ENCODE measurements at regions not wholly inside any gene's neighbourhood (a gene's known extent, or its start where the extent isn't known, plus 50 kb on each side); places are given as distances from the start of the nearest gene placed in this dataset.

GRCh38 chr16:26330654-26331053 lies 638.9 kb downstream of the HS3ST4 start:
- DNase-seq: no peak
- no peaks in the 10 kb centered on the region for H3K9me3 ChIP-seq (ENCODE audit: severe bottlenecking)
- no peak overlapping the region for H3K4me3 ChIP-seq (ENCODE audit: low read depth, low read length)
- H3K27me3 ChIP-seq (ENCODE audit: insufficient read depth, low read depth, severe bottlenecking): no peaks in the 10 kb centered on the region
- H3K27ac ChIP-seq: no peak overlapping the region
- H3K36me3 ChIP-seq: no peaks in the 10 kb centered on the region
- no peak for TF ChIP-seq CTCF (IDR thresholded peaks at IDR 0.05; ENCODE audit: low read depth, low read length)

- DNase-seq: no peak
- H3K27ac ChIP-seq: no peak overlapping the region
Observed at GRCh38 chr16:26334218-26335111, 642.7 kb downstream of the HS3ST4 start.

GRCh38 chr16:26335236-26335853 lies 643.6 kb downstream of the HS3ST4 start:
- no peaks in the 10 kb centered on the region for H3K9me3 ChIP-seq (ENCODE audit: severe bottlenecking)
- DNase-seq: no peak
- H3K36me3 ChIP-seq: no peaks in the 10 kb centered on the region
- H3K27me3 ChIP-seq (ENCODE audit: insufficient read depth, low read depth, severe bottlenecking): no peaks in the 10 kb centered on the region
- no peak overlapping the region for H3K27ac ChIP-seq
- H3K4me3 ChIP-seq (ENCODE audit: low read depth, low read length): no peak overlapping the region
- no peak for TF ChIP-seq CTCF (IDR thresholded peaks at IDR 0.05; ENCODE audit: low read depth, low read length)

More at GRCh38 chr16:26334218-26335111, 642.7 kb downstream of the HS3ST4 start:
- H3K27me3 ChIP-seq (ENCODE audit: insufficient read depth, low read depth, severe bottlenecking): no peaks in the 10 kb centered on the region
- H3K4me3 ChIP-seq (ENCODE audit: low read depth, low read length): no peak overlapping the region
- H3K9me3 ChIP-seq (ENCODE audit: severe bottlenecking): no peaks in the 10 kb centered on the region
- no peaks in the 10 kb centered on the region for H3K36me3 ChIP-seq
- no peak for TF ChIP-seq CTCF (IDR thresholded peaks at IDR 0.05; ENCODE audit: low read depth, low read length)

- Histone ChIP-seq H3K27ac (no peak overlapping the region), H3K4me3 (ENCODE audit: low read depth, low read length) (no peak overlapping the region), H3K36me3 (no peaks in the 10 kb centered on the region), H3K9me3 (ENCODE audit: severe bottlenecking) (no peaks in the 10 kb centered on the region), H3K27me3 (ENCODE audit: insufficient read depth, low read depth, severe bottlenecking) (no peaks in the 10 kb centered on the region)
- no peak for DNase-seq
- no peak for TF ChIP-seq CTCF (IDR thresholded peaks at IDR 0.05; ENCODE audit: low read depth, low read length)
Observed at GRCh38 chr16:26342621-26343020, 650.9 kb downstream of the HS3ST4 start.

GRCh38 chr16:26344240-26344776 lies 652.5 kb downstream of the HS3ST4 start:
- peak; percentile 73 for DNase-seq
- Histone ChIP-seq H3K9me3 (ENCODE audit: severe bottlenecking) (no peaks in the 10 kb centered on the region), H3K36me3 (no peaks in the 10 kb centered on the region), H3K27ac (no peak overlapping the region), H3K4me3 (ENCODE audit: low read depth, low read length) (no peak overlapping the region), H3K27me3 (ENCODE audit: insufficient read depth, low read depth, severe bottlenecking) (no peaks in the 10 kb centered on the region)
- no peak for TF ChIP-seq CTCF (IDR thresholded peaks at IDR 0.05; ENCODE audit: low read depth, low read length)

Measured in WERI-Rb-1 (cell line).